Progenitor cell of endocrine pancreas (in vitro differentiated cells): ENCODE measurements at regions not wholly inside any gene's neighbourhood (a gene's known extent, or its start where the extent isn't known, plus 50 kb on each side); places are given as distances from the start of the nearest gene placed in this dataset.

ENCODE experiments used
- DNase-seq: peaks from one replicate; pipeline ENCODE4 v3.0.0; 2021; ENCODE audit warnings: low spot score; ENCODE audit not compliant: unreplicated experiment
- H3K27ac Mint-ChIP-seq: 2 replicates; pipeline ENCODE4 v1.8.0; 2021; ENCODE audit warnings: mild to moderate bottlenecking, moderate library complexity, mixed read lengths
- H3K27me3 Mint-ChIP-seq: 2 replicates; pipeline ENCODE4 v1.8.0; 2021; ENCODE audit warnings: mixed read lengths
- H3K36me3 Mint-ChIP-seq: 2 replicates; pipeline ENCODE4 v1.8.0; 2022; ENCODE audit warnings: mixed read lengths; ENCODE audit not compliant: insufficient read depth
- H3K4me1 Mint-ChIP-seq: 2 replicates; pipeline ENCODE4 v1.8.0; 2021; ENCODE audit warnings: low read depth, mixed read lengths
- H3K4me3 Mint-ChIP-seq: 2 replicates; pipeline ENCODE4 v1.8.0; 2021; ENCODE audit warnings: low read depth, mild to moderate bottlenecking, moderate library complexity, mixed read lengths
- H3K9me3 Mint-ChIP-seq: 2 replicates; pipeline ENCODE4 v1.8.0; 2021; ENCODE audit warnings: low read depth, mixed read lengths
- TF ChIP-seq, protein P1 (sequence below): fragments of 200-600 bp; sonication (generic); IDR thresholded peaks from one replicate; pipeline ENCODE4 v1.5.0; 2021; ENCODE audit warnings: antibody characterized with exemption, mild to moderate bottlenecking; ENCODE audit not compliant: unreplicated experiment

DNA sequence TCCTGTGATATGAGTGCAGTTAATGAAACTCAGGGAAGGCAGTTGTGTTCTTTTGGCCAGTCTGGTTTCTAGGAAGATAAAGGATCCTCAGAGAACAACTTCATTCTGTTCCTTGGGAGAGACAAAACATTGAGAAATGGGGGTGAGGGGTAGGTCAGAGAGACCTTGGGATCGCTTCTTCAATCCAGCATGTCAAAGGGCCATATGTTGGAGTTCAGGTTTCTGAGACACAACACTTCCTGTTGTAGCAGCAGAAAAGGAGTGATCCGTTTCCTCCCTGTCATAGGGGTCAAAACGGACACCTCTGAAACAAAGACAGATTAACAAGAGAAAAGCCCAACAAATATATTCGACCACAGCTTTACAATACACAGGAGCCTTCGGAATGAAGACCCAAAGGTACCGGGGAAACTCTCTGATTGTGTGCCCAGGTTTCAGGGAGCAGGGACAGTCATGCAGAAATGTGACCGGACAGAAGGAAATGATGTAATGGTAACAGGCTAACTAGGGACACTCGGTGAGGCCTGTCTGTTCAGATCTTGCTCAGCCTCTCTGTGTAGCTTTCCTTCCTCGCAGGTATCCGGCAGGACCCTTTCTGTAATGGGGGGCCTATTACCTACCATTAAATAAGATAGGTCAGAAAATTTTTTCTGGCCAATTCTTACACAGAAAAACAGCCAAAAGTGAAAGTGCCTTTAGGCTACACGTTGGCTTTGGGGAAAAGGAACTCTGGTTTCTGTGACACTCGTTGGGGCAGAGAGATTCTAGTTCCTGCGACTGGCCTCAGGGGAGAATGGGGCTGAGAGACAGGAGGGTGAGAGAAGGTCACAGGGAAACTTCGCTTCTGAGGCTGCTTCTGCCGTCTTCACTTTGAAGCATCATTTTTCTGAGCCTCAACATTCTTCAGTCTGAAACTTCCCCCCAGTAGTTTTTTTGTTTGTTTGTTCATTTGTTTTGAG, 103.3 kb upstream of the TLR3 start:
- TF ChIP-seq, protein P1, sequence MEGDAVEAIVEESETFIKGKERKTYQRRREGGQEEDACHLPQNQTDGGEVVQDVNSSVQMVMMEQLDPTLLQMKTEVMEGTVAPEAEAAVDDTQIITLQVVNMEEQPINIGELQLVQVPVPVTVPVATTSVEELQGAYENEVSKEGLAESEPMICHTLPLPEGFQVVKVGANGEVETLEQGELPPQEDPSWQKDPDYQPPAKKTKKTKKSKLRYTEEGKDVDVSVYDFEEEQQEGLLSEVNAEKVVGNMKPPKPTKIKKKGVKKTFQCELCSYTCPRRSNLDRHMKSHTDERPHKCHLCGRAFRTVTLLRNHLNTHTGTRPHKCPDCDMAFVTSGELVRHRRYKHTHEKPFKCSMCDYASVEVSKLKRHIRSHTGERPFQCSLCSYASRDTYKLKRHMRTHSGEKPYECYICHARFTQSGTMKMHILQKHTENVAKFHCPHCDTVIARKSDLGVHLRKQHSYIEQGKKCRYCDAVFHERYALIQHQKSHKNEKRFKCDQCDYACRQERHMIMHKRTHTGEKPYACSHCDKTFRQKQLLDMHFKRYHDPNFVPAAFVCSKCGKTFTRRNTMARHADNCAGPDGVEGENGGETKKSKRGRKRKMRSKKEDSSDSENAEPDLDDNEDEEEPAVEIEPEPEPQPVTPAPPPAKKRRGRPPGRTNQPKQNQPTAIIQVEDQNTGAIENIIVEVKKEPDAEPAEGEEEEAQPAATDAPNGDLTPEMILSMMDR, result no peak
- H3K4me1 Mint-ChIP-seq, result no peaks in the 10 kb centered on the region
- H3K27me3 Mint-ChIP-seq, result no peaks in the 10 kb centered on the region
- no peak for DNase-seq
- H3K36me3 Mint-ChIP-seq, result no peaks in the 10 kb centered on the region
- H3K9me3 Mint-ChIP-seq, result peaks cover 12% of the 10 kb centered on the region
- no peak overlapping the region for H3K4me3 Mint-ChIP-seq
- no peak overlapping the region for H3K27ac Mint-ChIP-seq

DNA sequence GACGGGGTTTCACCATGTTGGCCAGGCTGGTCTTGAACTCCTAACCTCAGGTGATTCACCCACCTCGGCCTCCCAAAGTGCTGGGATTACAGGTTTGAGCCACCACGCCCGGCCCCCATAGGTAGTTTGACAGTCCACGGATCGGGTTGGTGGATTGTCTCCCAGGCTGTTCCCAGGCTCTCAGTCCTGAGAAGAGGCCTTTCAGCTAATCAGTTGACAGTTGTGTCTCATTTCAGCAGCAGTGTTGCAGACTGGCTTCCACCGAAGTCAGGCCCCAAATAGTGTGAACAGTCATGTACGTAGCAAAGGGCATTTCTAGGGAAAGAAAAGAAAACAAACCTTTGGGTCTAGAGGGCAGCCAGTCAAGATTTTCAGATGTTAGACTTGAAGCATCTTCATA, 102.4 kb upstream of the TLR3 start:
- Mint-ChIP-seq H3K4me3 (no peak overlapping the region), H3K36me3 (no peaks in the 10 kb centered on the region), H3K9me3 (peaks cover 6% of the 10 kb centered on the region), H3K4me1 (no peaks in the 10 kb centered on the region), H3K27ac (no peak overlapping the region), H3K27me3 (no peaks in the 10 kb centered on the region)
- TF ChIP-seq, protein P1, result no peak
- no peak for DNase-seq

DNA sequence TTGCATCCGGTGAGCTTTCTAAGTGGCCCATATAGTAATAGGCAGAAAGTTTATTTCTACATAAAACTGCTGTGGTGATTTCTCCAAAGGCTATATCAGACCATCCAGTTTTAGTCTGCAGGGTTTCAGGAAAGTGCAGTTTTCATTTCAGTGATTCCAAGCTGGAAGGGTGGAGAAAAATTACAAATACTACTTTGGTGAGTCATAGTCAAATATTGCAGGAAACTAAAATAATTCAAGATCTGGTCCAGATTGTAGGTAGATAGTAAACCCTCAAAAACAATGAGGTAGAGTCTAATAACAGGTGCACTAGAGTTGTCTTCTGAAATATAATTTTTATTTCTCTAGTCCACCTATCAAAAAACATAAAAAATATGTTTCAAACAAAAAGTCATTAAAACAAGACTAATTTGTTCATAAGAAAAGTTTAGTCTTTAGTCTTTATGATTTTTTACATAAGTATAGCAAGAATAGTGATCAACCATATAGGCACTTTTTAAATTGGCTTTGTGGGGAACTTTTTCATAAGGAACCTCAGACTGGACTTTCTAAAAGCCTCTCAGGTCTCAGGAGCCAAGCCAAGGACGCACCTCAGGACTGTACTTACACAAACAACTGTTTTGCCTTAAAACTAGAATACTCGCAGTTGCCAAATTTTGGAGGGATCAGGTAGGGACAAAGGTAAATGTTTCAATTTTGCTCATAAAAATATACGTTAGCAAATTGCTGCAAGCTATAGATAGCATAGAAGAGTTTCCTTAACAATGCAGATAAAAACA, 101.8 kb upstream of the TLR3 start:
- no peak overlapping the region for H3K4me3 Mint-ChIP-seq
- no peak overlapping the region for H3K27ac Mint-ChIP-seq

DNA sequence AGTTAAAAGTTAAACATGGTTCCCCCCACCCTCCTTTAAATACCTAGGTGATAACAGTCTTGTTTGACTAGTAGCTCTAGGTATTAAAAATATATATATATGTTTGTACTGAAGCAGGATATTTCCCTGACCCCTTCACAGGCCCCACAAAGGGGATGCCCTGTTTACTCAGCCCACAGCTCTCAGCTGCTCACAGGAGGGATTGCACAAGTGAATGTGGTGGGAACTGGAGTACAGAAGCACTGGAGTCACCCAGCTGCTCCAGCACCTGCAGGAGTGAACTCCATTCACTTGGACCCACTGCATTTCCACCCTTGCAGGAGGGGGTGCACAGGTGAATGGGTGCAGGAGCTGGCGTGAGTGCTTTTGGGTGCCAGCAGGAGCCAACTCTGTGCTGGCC, 99.3 kb upstream of the TLR3 start:
- no peak overlapping the region for H3K27ac Mint-ChIP-seq
- no peaks in the 10 kb centered on the region for H3K4me1 Mint-ChIP-seq
- H3K36me3 Mint-ChIP-seq, result no peaks in the 10 kb centered on the region
- TF ChIP-seq, protein P1, result no peak
- H3K9me3 Mint-ChIP-seq, result peaks cover 6% of the 10 kb centered on the region
- H3K4me3 Mint-ChIP-seq, result no peak overlapping the region
- H3K27me3 Mint-ChIP-seq, result no peaks in the 10 kb centered on the region
- DNase-seq, result no peak

More for the DNA sequence above, 101.8 kb upstream of the TLR3 start:
- no peak for DNase-seq
- Mint-ChIP-seq H3K36me3 (no peaks in the 10 kb centered on the region), H3K27me3 (no peaks in the 10 kb centered on the region), H3K4me1 (no peaks in the 10 kb centered on the region), H3K9me3 (peaks cover 6% of the 10 kb centered on the region)
- TF ChIP-seq, protein P1, result no peak

DNA sequence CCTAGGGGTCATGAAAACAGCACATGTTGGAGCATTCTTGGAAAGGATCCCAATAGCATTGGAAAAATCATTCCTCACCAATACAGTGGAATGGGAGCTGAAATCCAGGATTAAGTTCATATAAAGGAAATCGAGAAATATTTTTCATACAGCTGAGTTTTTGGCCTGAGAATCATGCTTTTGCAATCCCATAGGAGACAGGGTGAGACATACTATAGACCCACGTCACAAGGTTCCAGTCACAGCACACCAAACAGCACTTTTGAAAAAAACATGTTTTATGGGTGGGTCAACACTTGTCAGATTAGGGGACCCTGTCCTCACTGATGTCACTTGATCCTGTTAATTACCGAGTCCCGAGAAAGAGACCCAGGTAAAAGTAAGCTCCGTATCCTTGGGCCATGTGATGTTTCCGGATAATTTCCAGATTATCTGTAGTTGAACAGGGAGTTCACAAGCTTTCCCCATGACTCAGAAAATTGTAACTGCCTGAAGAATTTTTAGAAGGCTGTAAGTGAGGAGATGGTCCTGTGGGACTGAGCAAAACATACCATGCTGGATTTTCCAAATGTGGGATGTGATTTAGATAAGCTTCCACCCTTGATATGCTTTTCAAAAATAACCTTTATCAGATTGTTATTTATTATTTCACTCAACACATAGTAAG, 80.9 kb upstream of the TLR3 start:
- H3K4me3 Mint-ChIP-seq, result no peak overlapping the region
- TF ChIP-seq, protein P1, result no peak
- no peaks in the 10 kb centered on the region for H3K9me3 Mint-ChIP-seq
- H3K27me3 Mint-ChIP-seq, result peaks cover 4% of the 10 kb centered on the region
- no peaks in the 10 kb centered on the region for H3K4me1 Mint-ChIP-seq
- H3K27ac Mint-ChIP-seq, result no peak overlapping the region
- no peak for DNase-seq
- H3K36me3 Mint-ChIP-seq, result no peaks in the 10 kb centered on the region
